SHP77 treated with DMSO at 0.1 percent for 48 hours (cell line): ENCODE measurements at regions not wholly inside any gene's neighbourhood (a gene's known extent, or its start where the extent isn't known, plus 50 kb on each side); places are given as distances from the start of the nearest gene placed in this dataset.

Source experiments
- DNase-seq: peaks from one replicate; lab custom pipeline; 2025; lab: John Stamatoyannopoulos, UW

- DNase-seq = no peak
These were observed 1046.7 kb upstream of the MAP3K7 start for GRCh38 chr6:91633374-91634111.

GRCh38 chr6:91632308-91632707 is 1045.4 kb upstream of the MAP3K7 start:
- DNase-seq = no peak

GRCh38 chr6:91631227-91631626 is 1044.4 kb upstream of the MAP3K7 start:
- DNase-seq = no peak

- no peak for DNase-seq
These were observed 1040.0 kb upstream of the MAP3K7 start for GRCh38 chr6:91626911-91627310.

- DNase-seq = no peak
These were observed 1026.6 kb upstream of the MAP3K7 start for GRCh38 chr6:91613481-91613880.

GRCh38 chr6:91611190-91611589 is 1024.3 kb upstream of the MAP3K7 start:
- DNase-seq = no peak

GRCh38 chr6:91608428-91608827 is 1021.6 kb upstream of the MAP3K7 start:
- DNase-seq = no peak

GRCh38 chr6:91606148-91606901 is 1019.5 kb upstream of the MAP3K7 start:
- no peak for DNase-seq

- DNase-seq = no peak
These were observed 1013.7 kb upstream of the MAP3K7 start for GRCh38 chr6:91600561-91600960.

- DNase-seq = no peak
These were observed 1003.3 kb upstream of the MAP3K7 start for GRCh38 chr6:91590191-91590590.

- DNase-seq = no peak
These were observed 993.8 kb upstream of the MAP3K7 start for GRCh38 chr6:91580635-91581034.

- DNase-seq = no peak
These were observed 988.2 kb upstream of the MAP3K7 start for GRCh38 chr6:91575032-91575431.

GRCh38 chr6:91573826-91574416 is 987.0 kb upstream of the MAP3K7 start:
- DNase-seq = no peak

GRCh38 chr6:91572878-91573277 is 986.0 kb upstream of the MAP3K7 start:
- DNase-seq = no peak

GRCh38 chr6:91569071-91569470 is 982.2 kb upstream of the MAP3K7 start:
- DNase-seq = no peak

GRCh38 chr6:91566467-91566866 is 979.6 kb upstream of the MAP3K7 start:
- DNase-seq = no peak

GRCh38 chr6:91565207-91565606 is 978.3 kb upstream of the MAP3K7 start:
- DNase-seq = no peak

- DNase-seq = no peak
These were observed 976.1 kb upstream of the MAP3K7 start for GRCh38 chr6:91562955-91563354.

- no peak for DNase-seq
These were observed 973.5 kb upstream of the MAP3K7 start for GRCh38 chr6:91560409-91560808.

GRCh38 chr6:91540902-91541301 is 954.0 kb upstream of the MAP3K7 start:
- DNase-seq = no peak

GRCh38 chr6:91539456-91539855 is 952.6 kb upstream of the MAP3K7 start:
- DNase-seq = no peak

- DNase-seq = no peak
These were observed 951.8 kb upstream of the MAP3K7 start for GRCh38 chr6:91538622-91539021.

- no peak for DNase-seq
These were observed 947.7 kb upstream of the MAP3K7 start for GRCh38 chr6:91534614-91535013.
